Progenitor cell of endocrine pancreas (in vitro differentiated cells): ENCODE measurements at regions not wholly inside any gene's neighbourhood (a gene's known extent, or its start where the extent isn't known, plus 50 kb on each side); places are given as distances from the start of the nearest gene placed in this dataset.

Experiments used
- DNase-seq: peaks from one replicate; pipeline ENCODE4 v3.0.0; 2021; ENCODE audit warnings: low spot score; ENCODE audit not compliant: unreplicated experiment
- H3K27ac Mint-ChIP-seq: 2 replicates; pipeline ENCODE4 v1.8.0; 2021; ENCODE audit warnings: mild to moderate bottlenecking, moderate library complexity, mixed read lengths
- H3K27me3 Mint-ChIP-seq: 2 replicates; pipeline ENCODE4 v1.8.0; 2021; ENCODE audit warnings: mixed read lengths
- H3K36me3 Mint-ChIP-seq: 2 replicates; pipeline ENCODE4 v1.8.0; 2022; ENCODE audit warnings: mixed read lengths; ENCODE audit not compliant: insufficient read depth
- H3K4me1 Mint-ChIP-seq: 2 replicates; pipeline ENCODE4 v1.8.0; 2021; ENCODE audit warnings: low read depth, mixed read lengths
- H3K4me3 Mint-ChIP-seq: 2 replicates; pipeline ENCODE4 v1.8.0; 2021; ENCODE audit warnings: low read depth, mild to moderate bottlenecking, moderate library complexity, mixed read lengths
- H3K9me3 Mint-ChIP-seq: 2 replicates; pipeline ENCODE4 v1.8.0; 2021; ENCODE audit warnings: low read depth, mixed read lengths
- TF ChIP-seq, protein P1 (sequence below): fragments of 200-600 bp; sonication (generic); IDR thresholded peaks from one replicate; pipeline ENCODE4 v1.5.0; 2021; ENCODE audit warnings: antibody characterized with exemption, mild to moderate bottlenecking; ENCODE audit not compliant: unreplicated experiment

- no peak overlapping the region for H3K27ac Mint-ChIP-seq
- H3K27me3 Mint-ChIP-seq: peaks cover 24% of the 10 kb centered on the region
- H3K4me1 Mint-ChIP-seq: peaks cover 12% of the 10 kb centered on the region
- H3K36me3 Mint-ChIP-seq: no peaks in the 10 kb centered on the region
- no peak for DNase-seq
- H3K4me3 Mint-ChIP-seq: no peak overlapping the region
- TF ChIP-seq, protein P1, sequence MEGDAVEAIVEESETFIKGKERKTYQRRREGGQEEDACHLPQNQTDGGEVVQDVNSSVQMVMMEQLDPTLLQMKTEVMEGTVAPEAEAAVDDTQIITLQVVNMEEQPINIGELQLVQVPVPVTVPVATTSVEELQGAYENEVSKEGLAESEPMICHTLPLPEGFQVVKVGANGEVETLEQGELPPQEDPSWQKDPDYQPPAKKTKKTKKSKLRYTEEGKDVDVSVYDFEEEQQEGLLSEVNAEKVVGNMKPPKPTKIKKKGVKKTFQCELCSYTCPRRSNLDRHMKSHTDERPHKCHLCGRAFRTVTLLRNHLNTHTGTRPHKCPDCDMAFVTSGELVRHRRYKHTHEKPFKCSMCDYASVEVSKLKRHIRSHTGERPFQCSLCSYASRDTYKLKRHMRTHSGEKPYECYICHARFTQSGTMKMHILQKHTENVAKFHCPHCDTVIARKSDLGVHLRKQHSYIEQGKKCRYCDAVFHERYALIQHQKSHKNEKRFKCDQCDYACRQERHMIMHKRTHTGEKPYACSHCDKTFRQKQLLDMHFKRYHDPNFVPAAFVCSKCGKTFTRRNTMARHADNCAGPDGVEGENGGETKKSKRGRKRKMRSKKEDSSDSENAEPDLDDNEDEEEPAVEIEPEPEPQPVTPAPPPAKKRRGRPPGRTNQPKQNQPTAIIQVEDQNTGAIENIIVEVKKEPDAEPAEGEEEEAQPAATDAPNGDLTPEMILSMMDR: no peak
- H3K9me3 Mint-ChIP-seq: no peaks in the 10 kb centered on the region
These were observed 63.0 kb upstream of the IGLL5 start for GRCh38 chr22:22824340-22825212.

GRCh38 chr22:22825213-22825593 is 62.4 kb upstream of the IGLL5 start:
- Mint-ChIP-seq H3K36me3 (no peaks in the 10 kb centered on the region), H3K27ac (no peak overlapping the region), H3K27me3 (peaks cover 20% of the 10 kb centered on the region), H3K4me1 (peaks cover 12% of the 10 kb centered on the region), H3K4me3 (no peak overlapping the region), H3K9me3 (no peaks in the 10 kb centered on the region)
- no peak for DNase-seq
- TF ChIP-seq, protein P1: no peak

DNA sequence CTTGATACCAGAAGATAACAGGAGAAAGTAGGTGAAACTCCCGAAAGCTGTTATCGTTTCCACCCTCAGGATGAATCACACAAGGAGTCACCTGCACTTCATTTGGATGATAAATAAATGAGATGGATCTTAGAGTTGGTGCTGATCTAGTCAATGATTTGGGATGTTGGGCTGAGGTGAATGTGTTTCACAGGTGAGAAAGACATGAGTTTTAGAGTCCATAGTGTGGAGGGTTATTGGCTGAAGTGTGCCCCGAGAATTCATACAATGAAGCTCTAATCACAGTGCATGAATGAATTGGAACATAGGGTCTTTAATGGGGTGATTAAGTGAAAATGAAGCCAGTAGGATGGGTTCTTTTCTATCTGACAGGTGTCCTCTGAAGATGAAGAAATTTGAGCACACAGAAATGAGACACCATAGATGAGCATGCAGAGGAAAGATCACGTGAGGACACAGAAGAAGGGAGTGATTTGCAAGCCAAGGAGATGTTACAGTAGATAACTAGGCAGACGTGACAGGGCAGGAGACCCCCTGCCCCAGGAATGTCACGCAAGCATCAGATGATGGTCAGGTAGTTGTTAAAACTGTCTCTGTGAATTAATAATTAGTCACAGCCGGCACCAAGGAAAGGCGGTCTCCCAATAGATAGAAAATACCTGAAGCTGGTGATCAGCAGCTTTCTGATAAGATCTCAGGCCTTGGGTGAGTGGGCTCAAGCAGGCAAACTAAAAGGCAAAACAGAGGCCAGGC is 60.3 kb upstream of the IGLL5 start:
- Mint-ChIP-seq H3K27me3 (peaks cover 11% of the 10 kb centered on the region), H3K27ac (no peak overlapping the region), H3K4me1 (peaks cover 12% of the 10 kb centered on the region), H3K4me3 (no peak overlapping the region), H3K36me3 (no peaks in the 10 kb centered on the region), H3K9me3 (peaks cover 4% of the 10 kb centered on the region)
- TF ChIP-seq, protein P1: no peak
- no peak for DNase-seq

GRCh38 chr22:22830193-22830592 is 57.4 kb upstream of the IGLL5 start:
- H3K9me3 Mint-ChIP-seq: peaks cover 4% of the 10 kb centered on the region
- no peak overlapping the region for H3K4me3 Mint-ChIP-seq
- H3K4me1 Mint-ChIP-seq: peaks cover 12% of the 10 kb centered on the region
- TF ChIP-seq, protein P1: no peak
- no peak for DNase-seq
- H3K27ac Mint-ChIP-seq: no peak overlapping the region
- H3K36me3 Mint-ChIP-seq: no peaks in the 10 kb centered on the region
- H3K27me3 Mint-ChIP-seq: peaks cover 25% of the 10 kb centered on the region

GRCh38 chr22:22830957-22831688 is 56.5 kb upstream of the IGLL5 start:
- H3K27me3 Mint-ChIP-seq: peaks cover 25% of the 10 kb centered on the region
- no peaks in the 10 kb centered on the region for H3K36me3 Mint-ChIP-seq
- TF ChIP-seq, protein P1: no peak
- H3K4me1 Mint-ChIP-seq: peaks cover 12% of the 10 kb centered on the region
- peaks cover 4% of the 10 kb centered on the region for H3K9me3 Mint-ChIP-seq
- no peak for DNase-seq
- H3K4me3 Mint-ChIP-seq: no peak overlapping the region
- no peak overlapping the region for H3K27ac Mint-ChIP-seq
